HepG2 (cell line): ENCODE measurements at regions not wholly inside any gene's neighbourhood (a gene's known extent, or its start where the extent isn't known, plus 50 kb on each side); places are given as distances from the start of the nearest gene placed in this dataset.

Source experiments
- ATAC-seq: fragments of 200-7000 bp; cut with Tn5 transposase; 3 replicates; pipeline ENCODE4 v1.9.1; 2020; ENCODE audit warnings: mild to moderate bottlenecking, moderate library complexity
- BruUV-seq: library from RNA; stranded (reverse); fragments of 400-500 nt; replicated peaks from 2 replicates; lab custom pipeline; 2021; lab: Mats Ljungman, UMichigan
- CTCF ChIA-PET: fragments of 300-600 bp; formaldehyde crosslinking; extraction: SDS; loops from one replicate; lab custom pipeline; 2021; ENCODE audit warnings: low total read pairs, inconsistent platforms, low intra/inter-chr PET ratio; lab: Yijun Ruan, JAX
- POLR2A ChIA-PET: fragments of 350-600 bp; sonication (Branson Sonifier 250); formaldehyde crosslinking; loops from one replicate; lab custom pipeline; 2020; ENCODE audit warnings: antibody characterized with exemption, inconsistent platforms; lab: Yijun Ruan, JAX
- DNase-seq: peaks from one replicate; pipeline ENCODE4 v3.0.0-alpha.2; 2015; ENCODE audit warnings: low spot score
- FAIRE-seq: peaks from 3 replicates; lab custom pipeline; 2011; peaks lifted over from hg19 to GRCh38; lab: Jason Lieb, UNC
- H2AFZ ChIP-seq: one replicate; pipeline ENCODE4 v1.6.1; 2011; ENCODE audit warnings: low read length, inconsistent platforms
- H3K27ac ChIP-seq: fragments of 300-600 bp; 3 replicates; pipeline ENCODE4 v1.8.0; 2011; ENCODE audit warnings: mixed run types, mild to moderate bottlenecking, mixed read lengths, low read length, inconsistent platforms; ENCODE audit not compliant: insufficient read depth; ENCODE audit errors: extremely low read length
- H3K27me3 ChIP-seq, 2 experiments: fragments of 200-600 bp in 1 of 2; 2 replicates in 1 of 2; 3 replicates in 1 of 2; pipeline versions ENCODE4 v1.6.0 to v1.8.0; 2011; ENCODE audit warnings: low read length in 2 of 2, mild to moderate bottlenecking in 2 of 2, moderate library complexity in 2 of 2, inconsistent platforms in 1 of 2; ENCODE audit not compliant: insufficient read depth in 2 of 2, control insufficient read depth in 1 of 2
- H3K36me3 ChIP-seq, 2 experiments: fragments of 200-600 bp in 1 of 2; replicated peaks in 1 of 2; 2 replicates in 1 of 2; 3 replicates in 1 of 2; pipeline versions ENCODE4 v1.5.1 to v1.8.0; 2011; ENCODE audit warnings: low read length in 2 of 2, inconsistent platforms in 1 of 2; ENCODE audit not compliant: insufficient read depth in 2 of 2, control insufficient read depth in 1 of 2
- H3K4me1 ChIP-seq: 2 replicates; pipeline ENCODE4 v1.5.1; 2012; ENCODE audit warnings: low read length, inconsistent platforms; ENCODE audit not compliant: insufficient read depth
- H3K4me2 ChIP-seq: 2 replicates; pipeline ENCODE4 v1.6.0; 2011; ENCODE audit warnings: low read depth, low read length, inconsistent platforms
- H3K4me3 ChIP-seq, 3 experiments: fragments of 200-600 bp in 1 of 3; sonication (generic), shearing (Covaris generic) in 1 of 3; replicated peaks in 1 of 3; 2 replicates each; pipeline ENCODE4 v1.5.1; 2011 to 2016; ENCODE audit warnings: low read length in 3 of 3, inconsistent platforms in 2 of 3, low read depth in 2 of 3, mild to moderate bottlenecking in 2 of 3, control low read depth in 1 of 3, mixed read lengths in 1 of 3; ENCODE audit not compliant: insufficient read depth in 1 of 3
- H3K79me2 ChIP-seq: one replicate; pipeline ENCODE4 v1.6.1; 2011; ENCODE audit warnings: low read length, inconsistent platforms; ENCODE audit not compliant: insufficient read depth
- H3K9ac ChIP-seq: 2 replicates; pipeline ENCODE4 v1.6.0; 2011; ENCODE audit warnings: mild to moderate bottlenecking, low read depth, low read length, inconsistent platforms; ENCODE audit not compliant: insufficient read depth
- H3K9me3 ChIP-seq: 2 replicates; pipeline ENCODE4 v1.5.1; 2012; ENCODE audit warnings: mild to moderate bottlenecking, low read length
- H4K20me1 ChIP-seq: 2 replicates; pipeline ENCODE4 v1.6.0; 2011; ENCODE audit warnings: inconsistent platforms, mild to moderate bottlenecking, low read length, moderate library complexity; ENCODE audit not compliant: insufficient read depth
- ASH2L ChIP-seq: fragments of 300-600, 200-600 bp; sonication (generic); IDR thresholded peaks from 2 replicates; pipeline ENCODE4 v1.7.0; 2017; ENCODE audit warnings: low read depth, mild to moderate bottlenecking, moderate library complexity, mixed read lengths, low read length; ENCODE audit not compliant: insufficient read length
- CENPT ChIP-seq: sonication (generic); formaldehyde crosslinking; IDR thresholded peaks from 2 replicates; pipeline ENCODE4 v1.8.0; 2022; ENCODE audit warnings: low read depth, mild to moderate bottlenecking, moderate library complexity, missing genetic modification reagents
- GABPB1 ChIP-seq: IDR thresholded peaks from 2 replicates; pipeline ENCODE4 v1.6.1; 2016; ENCODE audit warnings: mild to moderate bottlenecking, missing genetic modification reagents, moderate library complexity, missing compliant biosample characterization
- JUN ChIP-seq: sonication (generic); formaldehyde crosslinking; IDR thresholded peaks from 2 replicates; pipeline ENCODE4 v1.4.0; 2020; ENCODE audit warnings: mild to moderate bottlenecking, missing genetic modification reagents
- MTA3 ChIP-seq: sonication (generic); formaldehyde crosslinking; IDR thresholded peaks from 2 replicates; pipeline ENCODE4 v1.4.0; 2020; ENCODE audit warnings: missing genetic modification reagents
- PAF1 ChIP-seq: IDR thresholded peaks from 2 replicates; pipeline ENCODE4 v1.6.1; 2016; ENCODE audit warnings: missing genetic modification reagents, missing compliant biosample characterization
- TCF7 ChIP-seq: sonication (generic); IDR thresholded peaks from 2 replicates; pipeline ENCODE4 v1.6.1; 2016; ENCODE audit warnings: antibody characterized with exemption, low read depth
- ZNF253 ChIP-seq: sonication (generic); formaldehyde crosslinking; IDR thresholded peaks from 2 replicates; pipeline ENCODE4 v1.8.0; 2022; ENCODE audit warnings: mild to moderate bottlenecking, missing genetic modification reagents, borderline replicate concordance
- ZNF354B ChIP-seq: sonication (generic); formaldehyde crosslinking; IDR thresholded peaks from 2 replicates; pipeline ENCODE4 v1.8.0; 2022; ENCODE audit warnings: mild to moderate bottlenecking, missing genetic modification reagents
- ZNF790 ChIP-seq: sonication (generic); formaldehyde crosslinking; IDR thresholded peaks from 2 replicates; pipeline ENCODE4 v1.8.0; 2022; ENCODE audit warnings: missing genetic modification reagents, mild to moderate bottlenecking, borderline replicate concordance
- WGBS: methylation state at CpG from one replicate; pipeline ENCODE4 v1.1.6; 2017; ENCODE audit warnings: low lambda C conversion rate; 5-methylcytosine and 5-hydroxymethylcytosine counted together
- in situ Hi-C: cut with HindIII; loops from 2 replicates; pipeline ENCODE4 v1.10.0; 2017; ENCODE audit warnings: low pct_unique_long_range_greater_than_20kb; ENCODE audit not compliant: extremely low pct_ligation_motif_present
- intact Hi-C: fragments of 100-400 bp; cut with micrococcal nuclease; formaldehyde crosslinking; loops from one replicate; pipeline ENCODE4 v1.10.0; 2022; ENCODE audit not compliant: unreplicated experiment
- TF ChIP-seq, protein P1 (sequence below): sonication (generic); formaldehyde crosslinking; IDR thresholded peaks from 2 replicates; pipeline ENCODE4 v1.5.0; 2020; ENCODE audit warnings: missing genetic modification reagents

DNA sequence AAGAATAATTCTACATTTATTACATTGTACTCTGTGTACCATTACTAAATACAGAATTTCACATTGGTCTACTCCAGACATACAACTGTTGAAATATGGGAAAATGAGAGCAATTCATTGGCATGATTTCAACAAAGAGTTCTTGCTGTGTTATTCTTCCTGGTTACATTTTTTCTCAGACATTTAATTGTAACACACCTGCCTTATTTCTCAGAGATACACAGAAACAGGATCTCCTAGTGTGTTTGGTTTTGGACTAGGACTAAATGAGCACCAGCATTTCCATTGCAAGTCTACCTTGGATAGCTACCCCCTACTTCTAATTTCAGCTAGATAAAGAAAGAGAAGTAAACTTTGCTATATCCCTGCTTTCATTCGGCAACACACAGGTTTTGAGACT lies 274.3 kb upstream of the CNTN4 start:
- Histone ChIP-seq H3K4me2 (no peak overlapping the region), H3K27me3 (no peaks in the 10 kb centered on the region), H3K9me3 (peaks cover 95% of the 10 kb centered on the region), H3K27ac (no peak overlapping the region), H3K79me2 (no peaks in the 10 kb centered on the region), H2AFZ (no peak overlapping the region), H3K9ac (no peak overlapping the region), H3K4me1 (no peaks in the 10 kb centered on the region), H3K36me3 (no peaks in the 10 kb centered on the region), H3K4me3 (no peak overlapping the region), H4K20me1 (no peaks in the 10 kb centered on the region)
- ATAC-seq (no peak), FAIRE-seq (no peak), DNase-seq (no peak)
- ChIA-PET CTCF (no interaction called here), POLR2A (no interaction called here)
- intact Hi-C loops (no loop called here), in situ Hi-C loops (no loop called here)
- TF ChIP-seq ZNF253, result no peak
- TF ChIP-seq, protein P1, sequence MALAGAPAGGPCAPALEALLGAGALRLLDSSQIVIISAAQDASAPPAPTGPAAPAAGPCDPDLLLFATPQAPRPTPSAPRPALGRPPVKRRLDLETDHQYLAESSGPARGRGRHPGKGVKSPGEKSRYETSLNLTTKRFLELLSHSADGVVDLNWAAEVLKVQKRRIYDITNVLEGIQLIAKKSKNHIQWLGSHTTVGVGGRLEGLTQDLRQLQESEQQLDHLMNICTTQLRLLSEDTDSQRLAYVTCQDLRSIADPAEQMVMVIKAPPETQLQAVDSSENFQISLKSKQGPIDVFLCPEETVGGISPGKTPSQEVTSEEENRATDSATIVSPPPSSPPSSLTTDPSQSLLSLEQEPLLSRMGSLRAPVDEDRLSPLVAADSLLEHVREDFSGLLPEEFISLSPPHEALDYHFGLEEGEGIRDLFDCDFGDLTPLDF (CRISPR knock-in tag), result no peak
- TF ChIP-seq MTA3 (CRISPR knock-in tag), result no peak
- TF ChIP-seq GABPB1 (CRISPR knock-in tag), result no peak
- TF ChIP-seq TCF7, result no peak
- TF ChIP-seq PAF1 (CRISPR knock-in tag), result no peak
- no peak for TF ChIP-seq ZNF790 (CRISPR knock-in tag)
- TF ChIP-seq ASH2L, result no peak
- no peak for TF ChIP-seq ZNF354B (CRISPR knock-in tag)
- 4% methylated on average over 1 of the region's 1 CpG for WGBS
- no TSS peak for BruUV-seq

GRCh38 chr3:1828519-1828918 lies 270.1 kb upstream of the CNTN4 start:
- no TSS peak for BruUV-seq
- no peak overlapping the region for H2AFZ ChIP-seq

More at GRCh38 chr3:1828519-1828918, 270.1 kb upstream of the CNTN4 start:
- no peak overlapping the region for H3K4me2 ChIP-seq
- TF ChIP-seq JUN (CRISPR knock-in tag), result no peak
- no peak for TF ChIP-seq CENPT (CRISPR knock-in tag)
- TF ChIP-seq ZNF253, result no peak
- TF ChIP-seq ASH2L, result no peak
- intact Hi-C loops (no loop called here), in situ Hi-C loops (no loop called here)
- POLR2A ChIA-PET, result no interaction called here
- peaks cover 91% of the 10 kb centered on the region for H3K9me3 ChIP-seq
- no peak overlapping the region for H3K4me3 ChIP-seq
- no peak for FAIRE-seq
- H3K27me3 ChIP-seq, result no peaks in the 10 kb centered on the region
- 0% methylated on average over 1 of the region's 1 CpG for WGBS
- DNase-seq, result no peak
- CTCF ChIA-PET, result no interaction called here
- H3K4me1 ChIP-seq, result no peaks in the 10 kb centered on the region
- no peak overlapping the region for H3K27ac ChIP-seq
- no peak overlapping the region for H3K9ac ChIP-seq
- no peaks in the 10 kb centered on the region for H3K79me2 ChIP-seq
- H4K20me1 ChIP-seq, result no peaks in the 10 kb centered on the region
- no peak for ATAC-seq
- H3K36me3 ChIP-seq, result no peaks in the 10 kb centered on the region
